Tibial nerve (tissue), 4 donors: ENCODE measurements at regions not wholly inside any gene's neighbourhood (a gene's known extent, or its start where the extent isn't known, plus 50 kb on each side); places are given as distances from the start of the nearest gene placed in this dataset.

Experiments used
- DNase-seq, 2 donors: peaks; one replicate each; pipeline ENCODE4 v3.0.0-alpha.2; 2019; ENCODE audit warnings: low spot score in 2 of 2
- H3K27ac ChIP-seq, 4 donors: fragments of 200-600 bp; sonication (generic) in 3 of 4; one replicate each; pipeline ENCODE4 v1.5.1; 2017 to 2019; ENCODE audit warnings: mild to moderate bottlenecking in 1 of 4
- H3K27me3 ChIP-seq, 2 donors: fragments of 200-600 bp; sonication (generic) in 1 of 2; one replicate each; pipeline versions ENCODE4 v1.5.1 to v1.6.0; 2017 to 2019
- H3K36me3 ChIP-seq, 3 donors: fragments of 200-600 bp; sonication (generic); one replicate each; pipeline ENCODE4 v1.5.1; 2018 to 2019
- H3K4me1 ChIP-seq, 4 donors: fragments of 200-600 bp; sonication (generic) in 3 of 4; one replicate each; pipeline ENCODE4 v1.5.1; 2017 to 2019
- H3K4me3 ChIP-seq, 4 donors: fragments of 200-600 bp; sonication (generic) in 3 of 4; one replicate each; pipeline ENCODE4 v1.5.1; 2017 to 2019; ENCODE audit warnings: mild to moderate bottlenecking in 1 of 4, moderate library complexity in 1 of 4
- H3K9me3 ChIP-seq, 4 donors: fragments of 200-600 bp; sonication (generic) in 3 of 4; one replicate each; pipeline ENCODE4 v1.5.1; 2017 to 2019
- CTCF ChIP-seq, 5 experiments: fragments of 200-600 bp in 3 of 5; fragments of 450-650 bp in 2 of 5; sonication (generic) in 3 of 5; IDR thresholded peaks; one replicate each; pipeline ENCODE4 v1.5.1; 2016 to 2019; ENCODE audit warnings: antibody characterized with exemption in 5 of 5, mild to moderate bottlenecking in 3 of 5, moderate library complexity in 2 of 5
- EP300 ChIP-seq, 2 donors: sonication (generic); formaldehyde crosslinking; IDR thresholded peaks; one replicate each; pipeline ENCODE4 v1.6.1; 2017; ENCODE audit warnings: antibody characterized with exemption in 2 of 2, mild to moderate bottlenecking in 1 of 2
- POLR2A ChIP-seq, 2 donors: fragments of 450-650 bp; IDR thresholded peaks; one replicate each; pipeline ENCODE4 v1.6.1; 2017; ENCODE audit warnings: antibody characterized with exemption in 2 of 2, mild to moderate bottlenecking in 2 of 2, moderate library complexity in 2 of 2
- WGBS, 2 donors: methylation state at CpG; one replicate each; pipeline ENCODE4 v1.1.5; 2018; 5-methylcytosine and 5-hydroxymethylcytosine counted together

- DNase-seq, result no peak
- H3K27me3 ChIP-seq, result no peaks in the 10 kb centered on the region
- H3K27ac ChIP-seq, result no peak overlapping the region
- H3K36me3 ChIP-seq, result no peaks in the 10 kb centered on the region
- H3K4me3 ChIP-seq, result no peak overlapping the region
- TF ChIP-seq POLR2A (IDR thresholded peaks at IDR 0.05) (no peak), CTCF (IDR thresholded peaks at IDR 0.05) (peak in 3 of 5 experiments; percentile 6 to 59 (median 24))
- H3K9me3 ChIP-seq, result peaks cover 0 to 42% (median 2%) of the 10 kb centered on the region in 4 donors
- 0 to 7% methylated on average over 1 of the region's 1 CpG for WGBS, 2 donors
- H3K4me1 ChIP-seq, result no peaks in the 10 kb centered on the region
Observed at GRCh38 chr7:127447326-127447945, 54.9 kb upstream of the ZNF800 start.

GRCh38 chr7:127446842-127447241 lies 54.3 kb upstream of the ZNF800 start:
- H3K27ac ChIP-seq, result no peak overlapping the region
- TF ChIP-seq CTCF (IDR thresholded peaks at IDR 0.05), result no peak
- TF ChIP-seq EP300 (IDR thresholded peaks at IDR 0.05), result no peak
- TF ChIP-seq POLR2A (IDR thresholded peaks at IDR 0.05), result no peak
- whole genome bisulfite sequencing, 2 donors, result 95% methylated on average over 2 of the region's 2 CpGs; no CpG with 5 or more reads in 1 of the 2 donors
- no peak for DNase-seq
- H3K36me3 ChIP-seq, result no peaks in the 10 kb centered on the region
- H3K27me3 ChIP-seq, result no peaks in the 10 kb centered on the region
- no peaks in the 10 kb centered on the region for H3K4me1 ChIP-seq
- peaks cover 0 to 36% (median 2%) of the 10 kb centered on the region in 4 donors for H3K9me3 ChIP-seq
- H3K4me3 ChIP-seq, result no peak overlapping the region
